HG02870 (cell line): ENCODE measurements at regions not wholly inside any gene's neighbourhood (a gene's known extent, or its start where the extent isn't known, plus 50 kb on each side); places are given as distances from the start of the nearest gene placed in this dataset.
"Not testable (repeated sequence)": the region's sequence is repeated elsewhere in the genome, so short reads cannot be mapped to it uniquely, and the experiment has no call there.

ENCODE experiments used
- ATAC-seq: cut with Tn5 transposase; IDR thresholded peaks from one replicate; pipeline ENCODE4 v1.9.1; 2021; ENCODE audit warnings: mild to moderate bottlenecking, moderate library complexity; ENCODE audit not compliant: unreplicated experiment

DNA sequence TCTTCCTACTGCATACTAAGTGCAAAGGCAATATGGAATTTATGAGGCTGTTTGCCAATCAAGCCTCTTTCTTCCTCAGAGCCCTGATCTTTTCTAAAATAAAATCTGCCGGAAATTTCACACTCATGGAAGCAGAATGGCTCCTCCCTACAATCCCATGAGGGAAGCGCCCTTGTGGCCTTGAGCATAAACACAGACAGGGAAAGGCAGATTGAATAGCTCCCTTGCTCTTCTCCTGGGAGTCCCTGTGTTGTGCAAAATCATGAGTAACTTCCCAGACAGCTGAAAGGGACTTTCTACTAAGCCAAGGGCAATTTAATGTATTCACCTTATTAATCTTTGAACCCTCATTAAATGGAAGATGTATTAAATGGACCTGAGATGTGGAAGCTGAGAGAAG lies 226.1 kb upstream of the PIK3R1 start:
- no peak for ATAC-seq

DNA sequence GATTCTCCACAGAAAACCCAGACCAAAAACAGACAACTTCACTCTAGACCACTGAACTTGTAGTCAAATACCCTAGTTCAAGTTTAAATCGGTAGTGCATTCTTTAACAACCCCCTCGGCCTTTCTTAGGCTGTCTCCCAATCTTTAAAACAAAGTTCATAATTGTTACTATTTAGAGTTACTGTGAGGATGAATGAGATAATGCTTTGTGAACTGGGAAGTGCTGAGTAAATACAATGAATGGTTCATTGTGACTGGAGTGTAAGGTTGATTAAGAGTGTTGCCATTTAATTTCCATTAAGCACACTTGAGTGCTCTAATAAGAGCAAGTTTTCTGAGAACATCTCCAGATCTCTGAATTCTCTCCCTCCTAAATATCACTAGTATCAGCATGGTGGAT lies 228.8 kb upstream of the PIK3R1 start:
- ATAC-seq: no peak

DNA sequence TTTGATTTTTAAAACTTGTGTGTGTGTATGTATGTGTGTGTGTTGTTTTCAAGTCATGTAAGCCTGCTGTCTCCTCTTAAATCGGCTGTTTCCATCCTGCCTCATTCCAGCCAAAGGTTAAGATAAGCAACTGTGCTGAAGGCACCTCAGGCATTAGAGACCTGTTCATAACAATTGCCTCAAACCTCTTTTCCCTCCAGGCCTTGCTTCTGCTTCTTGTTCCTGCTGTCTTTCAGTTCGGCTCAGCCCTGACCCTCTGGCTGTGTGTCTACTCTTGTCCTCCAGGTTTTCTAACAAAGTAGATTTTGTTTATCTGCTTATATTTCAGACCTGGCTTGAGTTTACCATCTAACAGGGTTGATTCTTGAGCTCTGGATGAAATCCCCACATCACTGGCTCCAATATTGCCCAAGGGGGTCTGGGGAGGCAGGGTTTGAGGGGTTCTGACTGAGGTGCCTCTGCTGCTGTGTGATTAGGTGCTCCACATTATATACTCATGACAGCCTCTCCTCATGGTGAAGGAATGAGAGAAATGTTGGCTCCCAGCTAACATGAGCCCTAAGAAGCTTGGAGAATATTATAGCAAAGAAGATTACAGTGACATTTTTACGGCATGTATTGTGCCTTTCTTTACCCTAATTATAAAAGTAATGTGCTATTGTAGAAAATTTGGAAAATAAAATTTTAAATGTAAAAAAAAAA lies 229.7 kb upstream of the PIK3R1 start:
- ATAC-seq: no peak

DNA sequence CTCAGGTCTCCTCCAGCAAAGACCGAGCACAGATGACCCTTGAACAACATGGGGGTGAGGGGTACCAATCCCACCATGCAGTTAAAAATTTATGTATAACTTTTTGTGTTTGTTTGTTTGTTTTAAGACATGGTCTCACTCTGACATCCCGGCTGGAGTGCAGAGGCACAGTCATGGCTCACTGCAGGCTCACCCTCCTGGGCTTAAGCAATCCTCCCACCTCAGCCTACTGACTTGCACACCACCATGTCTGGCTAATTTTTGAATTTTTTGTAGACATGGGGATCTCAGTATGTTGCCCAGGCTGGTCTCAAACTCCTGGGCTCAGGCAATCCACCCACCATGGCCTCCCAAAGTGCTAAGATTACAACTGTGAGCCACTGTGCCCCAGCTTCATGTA lies 231.0 kb upstream of the PIK3R1 start:
- no peak for ATAC-seq

DNA sequence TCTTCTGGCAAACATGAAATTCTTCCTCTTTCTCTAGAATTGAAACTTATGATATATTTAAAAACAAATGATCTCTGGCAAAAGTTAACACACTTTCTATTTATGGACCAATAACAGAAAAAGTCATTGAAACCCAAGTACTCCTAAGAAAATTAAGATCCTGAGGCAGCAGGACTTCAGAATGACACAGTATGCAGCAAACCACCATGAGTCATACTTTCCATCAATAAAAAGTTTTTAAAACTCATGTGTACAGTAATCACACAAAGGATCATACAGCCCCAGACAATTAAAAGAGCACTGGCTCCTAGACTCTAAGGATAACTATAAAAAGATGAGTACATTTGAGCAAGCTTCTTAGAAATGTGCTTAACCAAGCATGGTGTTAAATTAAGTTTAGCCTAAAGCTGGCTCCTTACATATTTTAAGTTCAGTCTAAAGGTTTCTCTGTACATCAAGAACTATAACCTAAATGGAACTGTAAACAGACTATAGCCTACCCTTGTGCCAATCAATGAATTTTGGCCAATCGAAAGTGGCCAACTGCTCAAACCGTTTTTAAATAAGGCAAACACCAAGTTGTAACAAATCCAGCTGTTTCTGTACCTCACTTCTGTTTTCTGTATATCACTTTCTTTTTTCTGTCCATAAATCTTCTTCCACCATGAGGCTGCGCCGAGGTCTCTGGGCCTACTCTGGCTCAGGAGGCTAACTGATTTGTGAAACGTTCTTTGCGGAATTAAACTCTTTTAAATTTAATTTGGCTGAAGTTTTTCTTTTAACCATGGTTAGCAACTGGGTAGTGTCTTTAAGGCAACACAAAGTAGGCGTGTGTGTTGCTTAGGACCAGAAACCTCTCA lies 232.1 kb upstream of the PIK3R1 start:
- ATAC-seq: peak; percentile 60

DNA sequence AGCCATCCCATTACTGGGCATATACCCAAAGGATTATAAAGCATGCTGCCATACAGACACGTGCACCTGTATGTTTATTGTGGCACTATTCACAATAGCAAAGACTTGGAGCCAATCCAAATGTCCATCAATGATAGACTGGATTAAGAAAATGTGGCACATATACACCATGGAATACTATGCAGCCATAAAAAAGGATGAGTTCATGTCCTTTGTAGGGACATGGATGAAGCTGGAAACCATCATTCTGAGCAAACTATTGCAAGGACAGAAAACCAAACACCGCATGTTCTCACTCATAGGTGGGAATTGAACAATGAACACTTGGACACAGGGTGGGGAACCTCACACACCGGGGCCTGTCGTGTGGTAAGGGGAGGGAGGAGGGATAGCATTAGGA lies 233.4 kb upstream of the PIK3R1 start:
- not testable (repeated sequence) for ATAC-seq

DNA sequence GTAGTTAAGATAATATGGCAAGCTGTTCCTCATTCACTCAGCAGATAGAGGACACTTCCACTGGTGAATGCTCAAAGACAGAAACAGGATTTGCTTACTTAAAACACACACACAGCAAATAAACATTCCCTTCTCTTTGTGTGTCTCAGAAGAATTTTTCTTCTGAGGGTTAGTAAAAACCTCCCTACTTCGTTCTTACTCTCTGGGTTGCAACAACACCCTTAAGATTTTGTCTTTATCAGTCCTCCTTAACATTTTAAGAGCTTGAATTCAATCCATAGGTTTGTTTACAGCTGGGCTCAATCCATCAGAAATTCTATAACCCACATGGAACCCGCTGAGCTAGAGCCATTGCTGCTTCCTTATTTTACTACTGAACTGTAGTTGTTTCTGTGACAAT lies 237.4 kb upstream of the PIK3R1 start:
- no peak for ATAC-seq

DNA sequence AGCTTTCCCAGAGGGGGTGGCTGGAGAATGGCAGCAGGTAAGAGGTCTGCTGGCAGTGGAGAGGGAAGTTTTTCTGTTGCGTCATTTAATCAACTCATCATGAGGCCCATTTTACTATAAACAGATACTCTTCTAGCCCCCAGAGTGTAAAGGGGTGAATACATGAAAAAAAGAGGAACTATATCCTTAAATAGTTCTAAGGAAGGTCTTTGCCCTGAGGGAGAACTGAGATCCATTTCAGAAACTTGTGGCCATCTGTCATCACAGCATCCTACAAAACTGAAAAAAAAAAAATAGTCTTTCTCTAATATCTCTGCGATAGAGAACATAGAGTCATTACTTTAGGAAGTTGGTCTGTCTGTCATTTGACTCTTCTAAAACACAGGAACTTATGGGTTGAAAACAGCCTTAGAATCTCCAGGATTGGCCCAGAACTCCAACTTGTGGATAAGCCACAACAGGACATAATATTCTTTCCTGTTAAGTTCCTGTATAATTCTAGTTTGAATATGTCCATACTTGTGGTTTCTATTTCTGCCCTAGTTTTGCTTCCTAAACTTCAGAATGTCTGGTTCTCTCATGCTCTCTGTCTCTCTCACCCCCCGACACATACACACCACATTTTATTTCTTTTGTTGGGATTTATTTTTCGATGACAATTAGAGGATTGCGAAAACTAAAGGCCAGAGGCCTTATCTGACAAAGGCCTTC lies 238.5 kb upstream of the PIK3R1 start:
- no peak for ATAC-seq

DNA sequence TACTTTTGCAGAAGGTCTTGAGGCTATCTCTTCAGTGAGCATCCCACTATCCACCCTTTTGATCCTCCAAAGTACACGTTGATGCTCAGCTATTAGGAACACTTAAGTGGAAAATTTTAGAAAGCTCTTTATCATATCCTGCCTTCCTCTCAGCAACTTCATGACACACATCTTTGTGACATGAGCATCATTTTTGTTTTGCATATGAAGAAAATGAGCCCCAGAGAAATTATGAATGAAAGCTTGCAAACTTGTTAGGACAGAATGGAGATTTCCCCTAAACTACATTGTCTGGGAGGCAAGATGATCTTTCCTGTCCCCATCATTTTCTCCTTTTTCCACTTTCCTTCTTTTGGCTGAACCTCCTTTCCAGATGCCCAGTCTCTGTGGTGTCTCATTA lies 239.4 kb upstream of the PIK3R1 start:
- no peak for ATAC-seq

DNA sequence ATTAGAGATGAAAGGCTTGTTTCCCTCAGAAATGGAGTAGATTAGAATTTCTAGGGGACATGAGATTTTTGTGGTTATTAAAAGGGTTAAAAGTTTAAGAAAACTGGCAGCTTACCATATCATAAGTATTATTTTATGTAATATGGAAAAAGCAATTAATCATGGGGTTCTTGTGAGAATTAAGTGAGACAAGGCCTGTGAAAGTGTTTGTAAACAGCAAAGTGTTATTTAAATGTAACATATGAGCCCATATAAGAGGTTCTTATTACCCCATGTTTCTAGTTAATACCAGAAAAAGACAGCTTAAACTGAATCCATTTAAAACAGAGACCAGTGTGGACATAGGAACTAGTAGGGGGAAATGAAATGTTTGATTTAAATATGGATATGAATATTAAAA lies 241.1 kb upstream of the PIK3R1 start:
- no peak for ATAC-seq

DNA sequence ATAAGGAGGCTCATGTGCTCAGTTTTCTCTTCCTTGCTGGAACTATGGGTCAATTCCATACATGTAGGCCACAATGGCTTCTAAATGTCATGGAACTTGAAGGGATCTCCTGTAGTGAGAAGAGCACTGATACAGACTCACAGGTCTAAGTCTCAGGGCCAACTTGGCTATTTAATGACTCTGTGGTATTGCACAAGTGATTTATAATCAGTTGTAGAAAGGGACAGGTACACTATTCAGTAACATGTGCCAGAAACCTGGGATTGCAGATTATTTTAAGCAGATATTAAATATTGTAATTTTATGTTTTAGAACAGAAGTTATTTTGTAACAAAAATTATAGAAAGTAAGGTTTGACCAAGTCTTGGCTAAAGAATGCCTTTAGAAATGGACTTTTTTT lies 241.5 kb upstream of the PIK3R1 start:
- no peak for ATAC-seq

DNA sequence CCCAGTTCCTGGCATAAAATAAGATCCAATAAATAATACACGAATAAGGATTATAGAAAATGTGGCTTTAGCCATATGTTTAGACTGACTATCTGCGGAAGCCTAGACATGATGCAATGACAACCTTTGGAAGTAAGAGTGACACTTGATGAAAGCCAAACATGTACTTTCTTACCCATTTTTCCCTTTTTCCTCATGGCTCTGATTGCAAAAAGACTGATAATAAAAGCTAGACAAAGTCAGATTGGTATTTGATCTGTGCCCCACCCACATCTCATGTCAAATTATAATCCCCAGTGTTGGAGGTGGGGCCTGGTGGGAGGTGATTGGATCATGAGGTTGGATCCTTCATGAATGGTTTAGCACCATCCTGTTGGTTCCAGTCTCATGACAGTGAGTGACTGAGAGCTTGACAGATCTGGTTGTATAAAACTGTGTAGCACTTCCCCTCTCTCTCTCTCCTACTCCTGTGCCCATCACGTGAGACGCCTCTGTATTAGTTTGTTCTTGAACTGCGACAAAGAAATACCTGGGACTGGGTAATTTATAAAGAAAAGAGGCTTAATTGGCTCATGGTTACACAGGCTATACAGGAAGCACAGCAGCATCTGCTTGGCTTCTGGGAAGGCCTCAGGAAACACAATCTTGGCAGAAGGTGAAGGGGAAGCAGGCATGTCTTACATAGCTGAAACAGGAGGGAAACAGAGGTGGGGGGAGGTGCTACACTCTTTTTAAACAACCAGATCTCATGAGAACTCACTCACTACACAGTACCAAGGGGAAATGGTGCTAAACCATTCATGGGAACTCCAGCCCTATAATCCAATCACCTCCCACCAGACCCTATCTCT lies 243.4 kb upstream of the PIK3R1 start:
- ATAC-seq: no peak

DNA sequence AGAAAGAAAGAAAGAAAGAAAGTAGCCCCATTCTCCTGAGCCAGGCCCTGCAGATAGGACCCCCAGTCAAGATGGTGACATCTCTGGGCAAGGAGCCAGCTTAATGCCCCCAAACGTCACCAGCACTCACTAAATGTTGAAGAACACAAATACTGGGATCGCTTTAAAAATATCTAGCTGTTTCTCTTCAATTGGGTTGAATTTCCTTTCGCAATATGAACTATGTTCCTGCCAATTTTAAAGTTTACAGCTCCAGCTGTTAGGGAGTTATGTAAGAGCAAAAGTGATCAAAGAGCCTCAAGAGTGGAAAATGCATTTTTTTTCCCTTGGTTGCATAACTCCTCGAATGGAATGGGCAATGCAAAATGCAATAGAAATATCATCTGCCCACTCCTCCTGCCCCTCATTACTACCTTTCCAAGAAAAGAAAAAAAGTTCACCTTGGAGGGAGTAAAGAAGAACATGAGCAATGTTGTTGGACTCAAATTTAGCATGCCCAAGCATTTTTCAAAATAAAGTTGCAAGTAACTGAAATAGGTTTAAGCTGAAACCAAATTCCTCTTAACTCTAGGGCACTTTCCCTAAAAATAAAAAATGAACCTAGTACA lies 244.2 kb upstream of the PIK3R1 start:
- no peak for ATAC-seq

DNA sequence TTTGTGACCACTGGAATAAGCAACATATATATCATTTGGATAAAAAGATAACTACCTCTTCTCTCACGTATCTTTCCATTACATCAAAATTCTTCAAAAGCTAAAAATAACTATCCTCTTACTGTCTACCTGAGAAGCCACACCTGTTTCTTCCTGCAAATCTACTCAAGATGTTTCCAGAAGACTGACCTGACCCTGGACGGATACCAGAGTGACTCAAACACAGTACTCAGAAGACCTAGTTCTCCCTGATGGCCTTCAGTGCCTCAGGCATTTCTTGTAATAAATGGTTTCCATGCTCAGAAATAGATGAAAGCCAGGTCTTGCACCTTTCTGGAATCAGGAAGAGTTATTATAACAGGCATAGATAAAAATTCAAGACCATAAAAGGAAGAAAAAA lies 245.9 kb upstream of the PIK3R1 start:
- no peak for ATAC-seq

DNA sequence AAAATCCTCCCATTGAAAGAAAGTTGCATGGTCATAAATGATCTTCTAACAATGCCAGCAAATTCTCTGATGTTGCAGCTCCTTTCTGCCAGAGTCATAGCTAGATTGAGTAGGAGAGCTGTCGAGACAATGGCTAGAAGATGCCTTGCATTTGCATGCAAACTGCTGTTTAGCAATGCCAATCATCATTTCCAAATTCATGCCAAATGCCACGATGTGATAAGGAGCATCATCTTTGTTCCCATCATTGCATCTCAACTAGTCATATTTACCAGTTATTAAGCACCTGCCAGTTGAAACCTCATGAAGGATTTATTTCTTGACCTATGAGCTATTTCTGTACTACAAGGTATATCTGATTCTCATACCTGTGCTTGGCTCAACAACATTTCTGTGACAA lies 246.4 kb upstream of the PIK3R1 start:
- ATAC-seq: no peak

DNA sequence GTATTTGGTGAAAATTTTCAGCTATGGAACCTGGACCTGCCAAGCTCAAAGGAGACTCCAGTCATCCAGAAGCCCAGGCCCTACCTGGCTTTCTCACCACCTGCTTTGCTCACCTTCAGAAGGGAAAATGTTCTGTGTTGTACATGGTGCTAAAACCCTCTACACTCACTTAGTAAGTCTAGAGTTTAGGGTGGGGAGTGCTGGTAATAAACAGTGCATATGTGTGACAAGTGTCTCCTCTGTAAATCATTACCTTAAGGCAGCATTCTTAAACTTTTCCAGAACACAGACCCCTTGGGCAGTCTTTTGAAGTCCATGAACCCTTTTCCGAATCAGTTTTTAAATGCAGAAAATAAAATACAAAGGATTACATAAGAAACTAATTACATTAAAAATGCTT lies 248.8 kb upstream of the PIK3R1 start:
- no peak for ATAC-seq

DNA sequence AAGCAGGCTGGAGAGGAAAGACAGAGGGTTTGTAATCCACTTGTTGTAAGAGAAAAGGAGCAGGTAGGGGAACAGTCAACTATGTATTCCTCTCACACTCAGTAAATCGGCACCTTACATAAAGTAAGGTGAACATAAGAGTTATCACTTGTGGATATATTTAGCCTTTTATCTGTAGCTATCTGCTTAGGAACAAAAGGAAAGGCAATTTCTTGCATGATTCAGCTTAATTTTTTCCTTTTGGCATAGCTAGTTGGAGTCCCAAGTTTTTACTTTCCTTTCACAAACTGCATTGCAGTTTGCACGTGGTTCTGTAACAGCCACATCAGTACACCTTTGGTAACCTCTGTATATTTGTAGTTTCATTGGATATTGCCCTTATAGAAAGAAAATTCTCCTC lies 250.9 kb upstream of the PIK3R1 start:
- ATAC-seq: no peak

DNA sequence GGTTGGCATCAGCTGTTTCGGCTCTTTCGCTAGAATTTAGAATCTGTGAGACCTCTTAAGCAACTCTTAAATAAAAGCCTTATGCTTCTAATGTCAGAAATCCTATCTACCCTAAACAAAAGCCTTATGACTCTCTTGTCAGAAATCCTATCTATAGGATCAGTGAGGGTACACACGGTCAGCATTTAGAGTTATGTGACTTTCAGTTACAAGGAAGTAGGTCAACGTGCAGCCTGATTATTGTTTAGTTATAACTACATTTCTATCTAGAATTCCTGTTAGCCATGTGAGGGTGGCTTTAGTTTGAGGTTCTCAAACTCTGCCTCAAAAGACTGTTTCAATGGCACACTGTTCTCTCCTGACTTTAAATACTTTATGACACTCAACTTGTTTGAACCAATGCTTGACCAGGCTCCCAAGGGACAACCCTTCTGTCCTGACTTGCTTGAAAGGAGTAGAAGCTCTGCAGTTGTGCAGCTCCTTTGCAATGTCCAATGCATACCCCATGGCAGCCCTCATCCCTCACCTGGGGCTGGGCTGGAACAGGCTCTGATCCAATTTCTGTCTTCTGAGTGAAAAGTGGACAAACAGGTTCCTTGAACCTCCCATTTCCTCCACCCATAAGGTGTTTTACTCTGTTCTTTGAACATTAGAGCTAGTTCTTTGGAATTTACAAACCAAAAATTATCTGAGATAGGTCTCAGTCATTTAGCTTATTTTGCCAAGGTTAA lies 251.6 kb upstream of the PIK3R1 start:
- ATAC-seq: no peak

DNA sequence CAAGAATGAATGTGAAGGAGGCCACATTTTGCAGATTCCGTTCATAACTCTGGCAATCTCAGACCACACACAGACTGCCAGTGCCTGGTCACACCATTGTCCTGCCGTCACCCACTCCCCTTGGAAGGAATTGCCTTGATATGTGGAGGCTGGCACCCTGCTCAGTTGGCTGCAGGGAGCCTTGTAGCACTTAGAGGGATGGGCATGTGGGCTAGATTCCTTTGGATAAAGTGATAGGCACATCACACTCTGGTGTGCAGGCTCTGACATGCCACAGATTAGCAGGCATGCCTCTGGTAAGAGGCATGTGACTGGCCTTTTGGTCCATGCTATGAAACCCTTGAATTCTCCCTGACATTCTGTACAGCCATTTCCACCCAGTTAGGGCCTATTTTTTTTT lies 254.6 kb upstream of the PIK3R1 start:
- ATAC-seq: no peak

DNA sequence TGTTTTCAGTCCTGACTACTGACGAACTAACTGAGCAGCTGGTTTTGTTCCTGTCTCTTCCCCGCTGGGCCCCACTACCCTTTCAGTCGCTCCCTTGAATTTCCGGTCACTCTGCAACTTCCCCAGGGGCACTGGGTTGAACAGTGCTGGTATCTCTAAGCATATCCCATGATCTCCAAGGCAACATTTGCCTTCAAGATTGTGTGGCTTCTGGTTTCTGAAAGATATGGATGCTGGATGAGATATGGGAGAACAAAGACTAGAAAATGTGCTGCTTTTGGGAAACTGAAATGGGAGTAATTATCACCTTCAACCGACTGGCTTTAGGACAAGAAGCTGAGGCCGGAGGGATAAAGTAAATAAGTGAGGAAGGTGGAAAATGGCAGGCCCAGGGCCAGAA lies 258.2 kb upstream of the PIK3R1 start:
- ATAC-seq: no peak
